PFSK-1 (cell line): ENCODE measurements at regions not wholly inside any gene's neighbourhood (a gene's known extent, or its start where the extent isn't known, plus 50 kb on each side); places are given as distances from the start of the nearest gene placed in this dataset.

Experiments used
- FOXP2 ChIP-seq: optimal IDR thresholded peaks from 2 replicates; pipeline ENCODE3; 2011; ENCODE audit warnings: borderline replicate concordance, control low read depth, inconsistent platforms; ENCODE audit not compliant: insufficient read depth; ENCODE audit errors: extremely low read length, extremely low read depth
- POLR2AphosphoS5 ChIP-seq: IDR thresholded peaks from 2 replicates; pipeline ENCODE4 v1.6.1; 2012; ENCODE audit warnings: low read depth, mild to moderate bottlenecking, control low read depth, low read length, moderate library complexity
- REST ChIP-seq, 2 experiments: IDR thresholded peaks; 2 replicates each; pipeline versions ENCODE4 v1.6.1 to v1.8.0; 2011 to 2012; ENCODE audit warnings: low read depth in 2 of 2, low read length in 2 of 2, control low read depth in 1 of 2, inconsistent platforms in 1 of 2, mild to moderate bottlenecking in 1 of 2, moderate library complexity in 1 of 2; ENCODE audit not compliant: insufficient read depth in 1 of 2
- SIN3A ChIP-seq: IDR thresholded peaks from 2 replicates; pipeline ENCODE4 v1.6.1; 2012; ENCODE audit warnings: mild to moderate bottlenecking, low read length, moderate library complexity, borderline replicate concordance; ENCODE audit not compliant: insufficient read depth
- TAF1 ChIP-seq: IDR thresholded peaks from 2 replicates; pipeline ENCODE4 v1.6.1; 2012; ENCODE audit warnings: low read length, control low read depth, borderline replicate concordance; ENCODE audit not compliant: insufficient read depth

GRCh38 chr15:62834686-62835329, 207.7 kb upstream of the TPM1 start:
- TF ChIP-seq SIN3A (no peak), FOXP2 (no peak), POLR2AphosphoS5 (no peak), REST (IDR thresholded peaks at IDR 0.05; ENCODE audit: insufficient read depth in 1 of 2, low read depth in 2 of 2, low read length in 2 of 2) (no peak), TAF1 (no peak)

GRCh38 chr15:62835351-62835750, 207.2 kb upstream of the TPM1 start:
- TF ChIP-seq FOXP2 (no peak), SIN3A (no peak), REST (IDR thresholded peaks at IDR 0.05; ENCODE audit: insufficient read depth in 1 of 2, low read depth in 2 of 2, low read length in 2 of 2) (no peak), POLR2AphosphoS5 (no peak), TAF1 (no peak)

- TF ChIP-seq FOXP2 (no peak), REST (IDR thresholded peaks at IDR 0.05; ENCODE audit: insufficient read depth in 1 of 2, low read depth in 2 of 2, low read length in 2 of 2) (no peak), SIN3A (no peak), POLR2AphosphoS5 (no peak), TAF1 (no peak)
These were observed 206.8 kb upstream of the TPM1 start for GRCh38 chr15:62835762-62836161.

GRCh38 chr15:62840526-62841268, 201.8 kb upstream of the TPM1 start:
- TF ChIP-seq FOXP2 (no peak), REST (IDR thresholded peaks at IDR 0.05; ENCODE audit: insufficient read depth in 1 of 2, low read depth in 2 of 2, low read length in 2 of 2) (no peak), SIN3A (no peak), POLR2AphosphoS5 (no peak), TAF1 (no peak)

- TF ChIP-seq FOXP2 (no peak), TAF1 (no peak), POLR2AphosphoS5 (no peak), SIN3A (no peak), REST (IDR thresholded peaks at IDR 0.05; ENCODE audit: insufficient read depth in 1 of 2, low read depth in 2 of 2, low read length in 2 of 2) (no peak)
These were observed 201.3 kb upstream of the TPM1 start for GRCh38 chr15:62841269-62841628.
